Lung (tissue), 11 donors: ENCODE measurements at regions not wholly inside any gene's neighbourhood (a gene's known extent, or its start where the extent isn't known, plus 50 kb on each side); places are given as distances from the start of the nearest gene placed in this dataset.

ENCODE experiments used
- ATAC-seq: fragments of 200-7000 bp; cut with Tn5 transposase; one replicate; pipeline ENCODE4 v1.9.1; 2020; ENCODE audit warnings: moderate number of reproducible peaks; ENCODE audit not compliant: insufficient read depth, low FRiP score
- DNase-seq, 3 donors: peaks; one replicate each; pipeline ENCODE4 v3.0.0-alpha.2; 2013 to 2017
- H3K27ac ChIP-seq, 2 donors: one replicate each; pipeline ENCODE4 v1.5.1; 2013; ENCODE audit warnings: mild to moderate bottlenecking in 2 of 2, moderate library complexity in 2 of 2, control low read depth in 1 of 2, inconsistent platforms in 1 of 2, low read depth in 1 of 2, low read length in 1 of 2
- H3K27me3 ChIP-seq, 3 donors: one replicate each; pipeline ENCODE4 v1.5.1; 2013; ENCODE audit warnings: low read length in 2 of 3; ENCODE audit not compliant: control insufficient read depth in 3 of 3, insufficient read depth in 3 of 3
- H3K36me3 ChIP-seq, 4 donors: one replicate each; pipeline ENCODE4 v1.5.1; 2013; ENCODE audit warnings: low read length in 4 of 4, mild to moderate bottlenecking in 1 of 4, moderate library complexity in 1 of 4; ENCODE audit not compliant: control insufficient read depth in 4 of 4, insufficient read depth in 4 of 4
- H3K4me1 ChIP-seq, 5 donors: one replicate each; pipeline ENCODE4 v1.5.1; 2013; ENCODE audit warnings: low read length in 5 of 5, mild to moderate bottlenecking in 2 of 5, moderate library complexity in 1 of 5; ENCODE audit not compliant: control insufficient read depth in 5 of 5, insufficient read depth in 5 of 5
- H3K4me3 ChIP-seq: one replicate; pipeline ENCODE4 v1.5.1; 2013; ENCODE audit warnings: mild to moderate bottlenecking, control low read depth, moderate library complexity
- H3K9ac ChIP-seq, 2 donors: one replicate each; pipeline ENCODE4 v1.5.1; 2013; ENCODE audit warnings: low read length in 2 of 2, control low read depth in 1 of 2; ENCODE audit not compliant: insufficient read depth in 1 of 2
- H3K9me3 ChIP-seq, 4 donors: one replicate each; pipeline ENCODE4 v1.5.1; 2013; ENCODE audit warnings: low read length in 3 of 4, mild to moderate bottlenecking in 1 of 4, moderate library complexity in 1 of 4; ENCODE audit not compliant: control insufficient read depth in 4 of 4, insufficient read depth in 3 of 4
- WGBS, 2 donors: extraction: QIAGEN DNeasy Blood & Tissue Kit; methylation state at CpG; one replicate each; pipeline ENCODE4 v1.1.7; 2013; 5-methylcytosine and 5-hydroxymethylcytosine counted together
- TF ChIP-seq, protein P1 (sequence below): IDR thresholded peaks from 2 replicates; pipeline ENCODE4 v1.5.1; 2012; ENCODE audit warnings: mild to moderate bottlenecking; ENCODE audit errors: control extremely low read depth, extremely low read depth
- donor health status: control.
- donor health status: control.
- donor health status: Bipolar disorder and iron deficiency.
- donor health status: healthy.
- donor health status: DM: yes; HTN: yes; CAD: no.

DNA sequence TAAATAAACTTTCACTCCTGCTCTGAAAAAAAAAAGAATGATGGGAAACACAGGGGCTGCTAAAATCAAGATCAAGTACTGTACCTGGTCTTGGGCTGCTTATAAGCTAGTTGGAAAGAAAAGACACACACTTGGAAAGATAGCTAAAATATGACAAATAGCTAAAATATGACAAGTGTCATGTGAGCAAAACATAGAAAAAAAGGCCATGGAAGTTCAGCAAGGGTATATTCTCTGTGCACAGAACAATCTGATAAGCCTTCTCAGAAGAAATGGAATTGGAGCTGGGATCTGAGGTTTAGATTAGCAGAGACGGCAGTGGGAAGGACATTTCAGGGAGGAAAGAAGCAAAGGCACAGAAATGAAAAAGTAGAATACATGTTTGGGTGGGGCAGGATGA is 126.2 kb upstream of the PMCH start:
- Histone ChIP-seq H3K36me3 (no peaks in the 10 kb centered on the region), H3K27ac (no peak overlapping the region), H3K27me3 (no peaks in the 10 kb centered on the region), H3K9me3 (no peaks in the 10 kb centered on the region), H3K4me3 (no peak overlapping the region), H3K9ac (no peak overlapping the region), H3K4me1 (no peaks in the 10 kb centered on the region)
- ATAC-seq (no peak), DNase-seq (no peak)
- WGBS, 2 donors: 52 to 67% methylated on average over 1 of the region's 1 CpG
- TF ChIP-seq, protein P1, sequence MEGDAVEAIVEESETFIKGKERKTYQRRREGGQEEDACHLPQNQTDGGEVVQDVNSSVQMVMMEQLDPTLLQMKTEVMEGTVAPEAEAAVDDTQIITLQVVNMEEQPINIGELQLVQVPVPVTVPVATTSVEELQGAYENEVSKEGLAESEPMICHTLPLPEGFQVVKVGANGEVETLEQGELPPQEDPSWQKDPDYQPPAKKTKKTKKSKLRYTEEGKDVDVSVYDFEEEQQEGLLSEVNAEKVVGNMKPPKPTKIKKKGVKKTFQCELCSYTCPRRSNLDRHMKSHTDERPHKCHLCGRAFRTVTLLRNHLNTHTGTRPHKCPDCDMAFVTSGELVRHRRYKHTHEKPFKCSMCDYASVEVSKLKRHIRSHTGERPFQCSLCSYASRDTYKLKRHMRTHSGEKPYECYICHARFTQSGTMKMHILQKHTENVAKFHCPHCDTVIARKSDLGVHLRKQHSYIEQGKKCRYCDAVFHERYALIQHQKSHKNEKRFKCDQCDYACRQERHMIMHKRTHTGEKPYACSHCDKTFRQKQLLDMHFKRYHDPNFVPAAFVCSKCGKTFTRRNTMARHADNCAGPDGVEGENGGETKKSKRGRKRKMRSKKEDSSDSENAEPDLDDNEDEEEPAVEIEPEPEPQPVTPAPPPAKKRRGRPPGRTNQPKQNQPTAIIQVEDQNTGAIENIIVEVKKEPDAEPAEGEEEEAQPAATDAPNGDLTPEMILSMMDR: no peak

GRCh38 chr12:102322254-102322653 is 124.6 kb upstream of the PMCH start:
- ATAC-seq (no peak), DNase-seq (no peak)

DNA sequence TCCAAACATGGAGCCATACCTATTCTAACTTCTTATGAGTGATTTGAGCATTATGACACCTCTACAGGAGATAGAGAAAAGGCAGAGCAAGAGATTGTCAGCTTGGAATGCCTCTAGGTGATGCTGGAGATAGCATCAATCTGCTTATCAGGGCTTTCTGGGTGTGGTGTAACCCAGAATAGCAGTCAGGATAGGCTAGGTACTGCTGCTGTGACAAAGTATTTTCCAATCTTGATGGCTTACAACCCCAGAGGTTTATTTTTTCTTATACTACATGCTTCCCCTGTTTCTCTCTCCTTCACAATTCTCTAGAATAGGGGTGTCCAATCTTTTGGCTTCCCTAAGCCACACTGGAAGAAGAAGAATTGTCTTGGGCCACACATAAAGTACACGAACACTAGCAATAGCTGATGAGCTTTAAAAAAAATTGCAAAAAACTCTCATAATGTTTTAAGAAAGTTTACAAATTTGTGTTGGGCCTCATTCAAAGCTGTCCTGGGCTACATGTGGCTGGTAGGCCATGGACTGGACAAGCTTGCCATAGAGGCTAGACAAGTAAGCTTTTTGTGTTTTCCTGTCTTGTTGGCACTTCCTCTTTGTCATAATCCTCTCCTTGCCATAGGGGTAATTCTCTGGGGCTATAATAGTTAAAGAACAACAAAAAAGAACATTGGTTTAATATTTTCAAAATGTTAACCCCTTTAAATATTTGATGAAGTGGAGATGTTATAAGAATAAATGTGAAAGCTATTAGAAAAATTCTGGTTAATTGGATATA is 123.9 kb upstream of the PMCH start:
- TF ChIP-seq, protein P1: no peak
- H3K27me3 ChIP-seq: no peaks in the 10 kb centered on the region
- H3K36me3 ChIP-seq: no peaks in the 10 kb centered on the region
- no peak overlapping the region for H3K9ac ChIP-seq
- ATAC-seq: no peak
- 90 to 97% methylated on average over 1 of the region's 1 CpG for WGBS, 2 donors
- no peak for DNase-seq
- no peaks in the 10 kb centered on the region for H3K9me3 ChIP-seq
- no peak overlapping the region for H3K27ac ChIP-seq
- H3K4me3 ChIP-seq: no peak overlapping the region
- H3K4me1 ChIP-seq: no peaks in the 10 kb centered on the region

More at GRCh38 chr12:102322254-102322653, 124.6 kb upstream of the PMCH start:
- Histone ChIP-seq H3K4me1 (no peaks in the 10 kb centered on the region), H3K27me3 (no peaks in the 10 kb centered on the region), H3K36me3 (no peaks in the 10 kb centered on the region), H3K27ac (no peak overlapping the region), H3K9ac (no peak overlapping the region), H3K4me3 (no peak overlapping the region), H3K9me3 (no peaks in the 10 kb centered on the region)
- 90 to 92% methylated on average over 1 of the region's 1 CpG for WGBS, 2 donors
- TF ChIP-seq, protein P1: no peak

DNA sequence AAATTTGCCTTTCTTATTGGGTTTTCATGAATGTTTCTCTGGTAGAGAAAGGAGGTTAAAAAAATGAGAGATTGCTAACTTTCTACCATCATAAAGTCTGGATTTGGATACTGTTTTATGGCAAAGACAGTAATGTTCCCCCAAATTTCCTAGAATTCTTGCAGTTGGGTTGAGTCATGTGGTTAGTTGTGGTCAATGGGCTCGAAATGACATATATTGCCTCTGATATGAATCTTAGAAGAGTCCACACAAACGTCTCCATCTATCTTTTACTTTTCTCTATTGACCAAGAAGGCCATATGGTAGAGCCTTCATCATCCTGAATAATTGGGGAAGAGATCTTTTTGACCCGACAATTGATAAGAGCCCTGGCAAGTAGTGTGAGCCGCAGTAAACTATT is 119.5 kb upstream of the PMCH start:
- no peak overlapping the region for H3K9ac ChIP-seq
- no peak overlapping the region for H3K4me3 ChIP-seq
- no peaks in the 10 kb centered on the region for H3K36me3 ChIP-seq
- no peaks in the 10 kb centered on the region for H3K9me3 ChIP-seq
- TF ChIP-seq, protein P1: no peak
- 69 to 80% methylated on average over 4 of the region's 4 CpGs for WGBS, 2 donors
- H3K27ac ChIP-seq: no peak overlapping the region
- H3K27me3 ChIP-seq: no peaks in the 10 kb centered on the region
- ATAC-seq: no peak
- DNase-seq: no peak
- no peaks in the 10 kb centered on the region for H3K4me1 ChIP-seq
